Neutrophil (primary cell): ENCODE measurements at regions not wholly inside any gene's neighbourhood (a gene's known extent, or its start where the extent isn't known, plus 50 kb on each side); places are given as distances from the start of the nearest gene placed in this dataset.

Experiments
- H3K27ac ChIP-seq: fragments of 200-600 bp; sonication (generic); 2 replicates; pipeline ENCODE4 v1.5.1; 2016; ENCODE audit warnings: mild to moderate bottlenecking, moderate library complexity
- H3K27me3 ChIP-seq: fragments of 200-600 bp; sonication (generic); 2 replicates; pipeline ENCODE4 v1.6.0; 2016; ENCODE audit warnings: mild to moderate bottlenecking
- H3K36me3 ChIP-seq: fragments of 200-600 bp; sonication (generic); 2 replicates; pipeline ENCODE4 v1.5.1; 2017
- H3K4me1 ChIP-seq, 2 experiments: fragments of 200-600 bp in 1 of 2; sonication (generic) in 1 of 2; 1 replicate in 1 of 2; 2 replicates in 1 of 2; pipeline versions ENCODE4 v1.5.1 to v1.6.1; 2013 to 2016; ENCODE audit warnings: low read depth in 1 of 2, low read length in 1 of 2, mild to moderate bottlenecking in 1 of 2, moderate library complexity in 1 of 2; ENCODE audit not compliant: control insufficient read depth in 1 of 2, insufficient read depth in 1 of 2
- H3K4me3 ChIP-seq, 2 experiments: fragments of 200-600 bp in 1 of 2; sonication (generic) in 1 of 2; 1 replicate in 1 of 2; 2 replicates in 1 of 2; pipeline ENCODE4 v1.5.1; 2013 to 2016; ENCODE audit warnings: low read depth in 1 of 2, low read length in 1 of 2, mild to moderate bottlenecking in 1 of 2, moderate library complexity in 1 of 2
- H3K9me3 ChIP-seq: fragments of 200-600 bp; sonication (generic); 2 replicates; pipeline ENCODE4 v1.5.1; 2016
- TF ChIP-seq, protein P1 (sequence below): fragments of 200-600 bp; sonication (generic); IDR thresholded peaks from 2 replicates; pipeline ENCODE4 v1.5.1; 2016; ENCODE audit warnings: antibody characterized with exemption

- Histone ChIP-seq H3K9me3 (no peaks in the 10 kb centered on the region), H3K27me3 (no peaks in the 10 kb centered on the region), H3K36me3 (no peaks in the 10 kb centered on the region), H3K4me3 (no peak overlapping the region), H3K4me1 (no peaks in the 10 kb centered on the region), H3K27ac (no peak overlapping the region)
- TF ChIP-seq, protein P1, sequence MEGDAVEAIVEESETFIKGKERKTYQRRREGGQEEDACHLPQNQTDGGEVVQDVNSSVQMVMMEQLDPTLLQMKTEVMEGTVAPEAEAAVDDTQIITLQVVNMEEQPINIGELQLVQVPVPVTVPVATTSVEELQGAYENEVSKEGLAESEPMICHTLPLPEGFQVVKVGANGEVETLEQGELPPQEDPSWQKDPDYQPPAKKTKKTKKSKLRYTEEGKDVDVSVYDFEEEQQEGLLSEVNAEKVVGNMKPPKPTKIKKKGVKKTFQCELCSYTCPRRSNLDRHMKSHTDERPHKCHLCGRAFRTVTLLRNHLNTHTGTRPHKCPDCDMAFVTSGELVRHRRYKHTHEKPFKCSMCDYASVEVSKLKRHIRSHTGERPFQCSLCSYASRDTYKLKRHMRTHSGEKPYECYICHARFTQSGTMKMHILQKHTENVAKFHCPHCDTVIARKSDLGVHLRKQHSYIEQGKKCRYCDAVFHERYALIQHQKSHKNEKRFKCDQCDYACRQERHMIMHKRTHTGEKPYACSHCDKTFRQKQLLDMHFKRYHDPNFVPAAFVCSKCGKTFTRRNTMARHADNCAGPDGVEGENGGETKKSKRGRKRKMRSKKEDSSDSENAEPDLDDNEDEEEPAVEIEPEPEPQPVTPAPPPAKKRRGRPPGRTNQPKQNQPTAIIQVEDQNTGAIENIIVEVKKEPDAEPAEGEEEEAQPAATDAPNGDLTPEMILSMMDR = no peak
Measured at GRCh38 chr12:107619831-107620230, 65.8 kb upstream of the PWP1 start.

DNA sequence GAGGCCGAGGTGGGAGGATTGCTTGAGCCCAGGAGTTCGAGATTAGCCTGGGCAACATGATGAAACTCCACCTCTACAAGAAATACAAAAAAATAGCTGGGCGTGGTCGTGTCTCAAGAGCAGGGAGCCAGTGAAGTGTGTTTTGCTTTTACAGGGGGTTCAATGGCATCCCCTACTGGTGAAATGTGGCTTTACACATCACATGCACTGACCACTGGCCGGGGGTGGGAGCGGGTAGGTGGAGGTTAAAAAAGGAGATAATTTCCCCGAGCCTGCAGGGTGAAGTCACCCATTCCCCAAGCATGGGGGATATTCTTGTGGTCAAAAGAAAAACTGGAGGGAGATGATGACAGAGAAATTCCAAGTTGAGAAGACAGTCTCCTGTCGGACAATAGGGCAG is 63.6 kb upstream of the PWP1 start:
- H3K4me3 ChIP-seq = no peak overlapping the region
- TF ChIP-seq, protein P1 = peak; percentile 38
- H3K9me3 ChIP-seq = no peaks in the 10 kb centered on the region
- no peaks in the 10 kb centered on the region for H3K36me3 ChIP-seq
- no peaks in the 10 kb centered on the region for H3K4me1 ChIP-seq
- no peaks in the 10 kb centered on the region for H3K27me3 ChIP-seq
- no peak overlapping the region for H3K27ac ChIP-seq

GRCh38 chr12:107624493-107624892 is 61.1 kb upstream of the PWP1 start:
- Histone ChIP-seq H3K36me3 (no peaks in the 10 kb centered on the region), H3K9me3 (no peaks in the 10 kb centered on the region), H3K4me3 (no peak overlapping the region), H3K27me3 (no peaks in the 10 kb centered on the region), H3K27ac (no peak overlapping the region), H3K4me1 (no peaks in the 10 kb centered on the region)
- TF ChIP-seq, protein P1 = no peak

DNA sequence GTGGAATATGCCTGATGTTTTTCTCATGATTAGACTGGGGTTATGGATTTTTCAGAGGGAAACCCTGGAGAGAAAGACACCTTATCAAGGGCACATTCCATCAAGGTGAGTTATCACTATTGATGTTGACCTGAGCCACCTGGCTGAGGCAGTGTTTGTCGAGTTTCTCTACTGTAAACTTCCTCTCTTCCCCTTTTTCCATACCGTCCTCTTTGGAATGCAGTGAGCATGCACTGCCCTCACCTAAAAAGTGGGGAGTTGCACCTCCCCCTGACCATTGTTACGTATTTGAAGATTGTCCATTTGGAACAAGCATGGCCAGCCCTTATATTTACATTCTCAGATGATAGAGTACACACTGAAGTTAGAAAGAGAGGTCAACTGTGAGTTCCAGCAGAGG is 53.9 kb upstream of the PWP1 start:
- H3K4me3 ChIP-seq = no peak overlapping the region
- TF ChIP-seq, protein P1 = no peak
- no peak overlapping the region for H3K27ac ChIP-seq
- no peaks in the 10 kb centered on the region for H3K27me3 ChIP-seq
- no peaks in the 10 kb centered on the region for H3K9me3 ChIP-seq
- H3K36me3 ChIP-seq = no peaks in the 10 kb centered on the region
- no peaks in the 10 kb centered on the region for H3K4me1 ChIP-seq

- TF ChIP-seq, protein P1 = no peak
Measured at GRCh38 chr12:107632246-107632645, 53.4 kb upstream of the PWP1 start.

GRCh38 chr12:107634530-107634929 is 51.1 kb upstream of the PWP1 start:
- H3K4me1 ChIP-seq = no peaks in the 10 kb centered on the region
- no peak overlapping the region for H3K27ac ChIP-seq
- H3K36me3 ChIP-seq = no peaks in the 10 kb centered on the region
- no peaks in the 10 kb centered on the region for H3K9me3 ChIP-seq
- H3K4me3 ChIP-seq = no peak overlapping the region
- no peaks in the 10 kb centered on the region for H3K27me3 ChIP-seq
- TF ChIP-seq, protein P1 = no peak

More at GRCh38 chr12:107632246-107632645, 53.4 kb upstream of the PWP1 start:
- H3K27ac ChIP-seq = no peak overlapping the region
- H3K4me3 ChIP-seq = no peak overlapping the region
- H3K36me3 ChIP-seq = no peaks in the 10 kb centered on the region
- no peaks in the 10 kb centered on the region for H3K27me3 ChIP-seq
- no peaks in the 10 kb centered on the region for H3K4me1 ChIP-seq
- H3K9me3 ChIP-seq = no peaks in the 10 kb centered on the region
